ENCODE measurements at regions not wholly inside any gene's neighbourhood (a gene's known extent, or its start where the extent isn't known, plus 50 kb on each side); places are given as distances from the start of the nearest gene placed in this dataset.

DNA sequence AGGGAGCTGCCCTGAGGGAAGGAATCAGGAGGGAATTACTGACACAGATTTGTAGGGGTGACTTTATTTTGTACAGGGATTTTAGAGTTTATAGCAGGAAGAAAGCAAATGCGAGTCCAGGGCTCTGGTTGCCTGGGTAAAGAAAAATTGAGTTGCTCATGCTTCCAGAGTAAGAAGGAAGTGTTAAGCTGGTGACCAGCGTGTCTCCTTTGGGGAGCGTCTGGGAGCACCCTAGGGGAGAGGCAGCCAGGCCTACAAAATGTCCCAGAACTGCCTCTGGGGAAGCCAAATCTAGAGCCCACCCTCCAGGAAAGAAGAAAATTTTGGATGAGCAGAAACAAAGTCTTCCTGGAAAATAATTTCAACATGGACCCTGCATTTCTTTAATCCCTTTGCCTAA lies 147.0 kb downstream of the VAPA start:
- Histone ChIP-seq H3K9me3 (no peaks in the 10 kb centered on the region), H3K27me3 (no peaks in the 10 kb centered on the region), H3K27ac (no peak overlapping the region), H3K36me3 (no peaks in the 10 kb centered on the region), H3K4me1 (peaks cover 10 to 11% of the 10 kb centered on the region in 2 donors), H3K4me3 (no peak overlapping the region)
- DNase-seq (ENCODE audit: low spot score in 2 of 2) = no peak
- intact Hi-C loops (cut with DNase I; ENCODE audit: low total_unique reads) = no loop called here
- TF ChIP-seq POLR2AphosphoS5 (IDR thresholded peaks at IDR 0.05) (no peak), POLR2A (IDR thresholded peaks at IDR 0.05) (no peak)
- TF ChIP-seq, protein P1, sequence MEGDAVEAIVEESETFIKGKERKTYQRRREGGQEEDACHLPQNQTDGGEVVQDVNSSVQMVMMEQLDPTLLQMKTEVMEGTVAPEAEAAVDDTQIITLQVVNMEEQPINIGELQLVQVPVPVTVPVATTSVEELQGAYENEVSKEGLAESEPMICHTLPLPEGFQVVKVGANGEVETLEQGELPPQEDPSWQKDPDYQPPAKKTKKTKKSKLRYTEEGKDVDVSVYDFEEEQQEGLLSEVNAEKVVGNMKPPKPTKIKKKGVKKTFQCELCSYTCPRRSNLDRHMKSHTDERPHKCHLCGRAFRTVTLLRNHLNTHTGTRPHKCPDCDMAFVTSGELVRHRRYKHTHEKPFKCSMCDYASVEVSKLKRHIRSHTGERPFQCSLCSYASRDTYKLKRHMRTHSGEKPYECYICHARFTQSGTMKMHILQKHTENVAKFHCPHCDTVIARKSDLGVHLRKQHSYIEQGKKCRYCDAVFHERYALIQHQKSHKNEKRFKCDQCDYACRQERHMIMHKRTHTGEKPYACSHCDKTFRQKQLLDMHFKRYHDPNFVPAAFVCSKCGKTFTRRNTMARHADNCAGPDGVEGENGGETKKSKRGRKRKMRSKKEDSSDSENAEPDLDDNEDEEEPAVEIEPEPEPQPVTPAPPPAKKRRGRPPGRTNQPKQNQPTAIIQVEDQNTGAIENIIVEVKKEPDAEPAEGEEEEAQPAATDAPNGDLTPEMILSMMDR (IDR thresholded peaks at IDR 0.05) = no peak

DNA sequence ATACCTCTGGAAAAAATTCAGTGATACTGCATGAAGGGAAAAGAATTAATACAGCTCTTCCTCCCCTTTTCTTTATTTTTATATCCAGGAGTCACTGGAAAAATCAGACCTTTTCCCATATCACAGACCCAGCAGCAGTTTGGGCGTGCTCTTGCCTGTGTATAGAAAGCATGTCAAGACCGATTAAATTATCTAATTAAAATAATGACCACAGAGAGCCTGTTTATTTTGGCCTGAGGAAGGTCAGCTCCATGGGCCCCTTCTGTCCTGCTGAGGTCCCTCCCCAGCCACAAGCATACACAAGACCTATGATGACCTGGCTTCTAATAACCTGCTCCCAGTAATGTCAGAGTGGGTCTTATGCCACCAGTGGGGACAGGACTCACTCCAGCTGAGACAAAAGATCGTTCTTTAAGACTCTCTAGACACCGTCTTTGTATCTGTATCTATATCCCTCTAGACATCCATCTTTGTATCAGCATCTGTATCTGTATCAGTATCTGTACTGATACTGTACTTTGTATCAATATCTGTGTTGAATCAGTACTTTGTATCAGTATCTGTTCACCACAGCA lies 147.8 kb downstream of the VAPA start:
- Histone ChIP-seq H3K4me1 (peaks cover 10 to 11% of the 10 kb centered on the region in 2 donors), H3K27ac (no peak overlapping the region), H3K4me3 (no peak overlapping the region), H3K9me3 (no peaks in the 10 kb centered on the region), H3K36me3 (no peaks in the 10 kb centered on the region), H3K27me3 (no peaks in the 10 kb centered on the region)
- no peak for DNase-seq (ENCODE audit: low spot score in 2 of 2)
- TF ChIP-seq, protein P1 (IDR thresholded peaks at IDR 0.05) = no peak
- TF ChIP-seq POLR2AphosphoS5 (IDR thresholded peaks at IDR 0.05) = no peak
- no peak for TF ChIP-seq POLR2A (IDR thresholded peaks at IDR 0.05)
- intact Hi-C loops (cut with DNase I; ENCODE audit: low total_unique reads) = no loop called here

DNA sequence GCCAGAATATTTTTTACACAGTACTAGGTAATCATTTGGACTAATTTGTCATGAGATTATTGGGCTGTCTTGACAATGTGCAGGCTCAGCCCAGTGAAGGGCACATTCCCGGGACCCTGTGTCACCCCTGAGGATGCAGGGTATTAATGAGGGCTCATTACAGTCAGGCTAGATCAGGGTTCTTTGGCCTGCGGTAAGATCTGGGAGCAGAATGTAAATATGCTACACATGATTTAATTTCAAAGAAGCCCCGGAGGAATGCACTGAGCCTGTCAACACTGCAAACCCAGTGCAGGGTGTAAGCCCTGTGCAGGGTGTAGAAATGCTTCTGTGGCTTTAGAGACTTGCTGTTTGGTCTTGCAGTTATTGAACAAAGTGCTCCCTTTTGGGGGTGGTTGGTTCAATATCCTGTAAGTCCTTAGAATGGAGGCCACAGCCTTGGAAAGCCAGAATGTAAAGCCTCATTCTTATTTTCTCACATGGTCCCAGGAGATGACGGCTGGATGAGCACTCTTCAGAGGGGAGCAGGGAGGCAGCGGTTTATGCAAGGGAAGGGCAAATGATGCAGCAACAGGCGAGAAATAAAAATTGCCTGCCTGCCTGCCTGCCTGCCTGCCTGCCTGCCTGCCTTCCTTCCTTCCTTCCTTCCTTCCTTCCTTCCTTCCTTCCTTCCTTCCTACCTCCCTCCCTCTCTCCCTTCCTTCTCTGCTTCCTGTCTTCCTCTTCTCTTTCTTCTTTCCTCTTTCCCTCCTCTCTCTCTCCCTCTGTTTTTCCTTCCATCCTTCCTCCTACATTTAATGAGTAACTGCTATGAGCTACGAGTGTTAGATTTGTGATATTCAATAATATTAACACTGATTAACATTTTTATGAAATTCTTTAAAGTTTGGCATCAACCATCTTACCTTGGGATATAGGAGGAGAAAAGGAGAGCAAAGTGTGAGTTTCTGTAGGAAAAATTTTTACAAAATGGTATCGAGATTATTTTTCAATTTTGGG lies 148.8 kb downstream of the VAPA start:
- Histone ChIP-seq H3K4me1 (peaks cover 9 to 11% of the 10 kb centered on the region in 2 donors), H3K27ac (no peak overlapping the region), H3K36me3 (no peaks in the 10 kb centered on the region), H3K27me3 (no peaks in the 10 kb centered on the region), H3K9me3 (no peaks in the 10 kb centered on the region), H3K4me3 (no peak overlapping the region)
- TF ChIP-seq, protein P1 (IDR thresholded peaks at IDR 0.05) = no peak
- TF ChIP-seq POLR2A (IDR thresholded peaks at IDR 0.05) (no peak), POLR2AphosphoS5 (IDR thresholded peaks at IDR 0.05) (no peak)
- DNase-seq (ENCODE audit: low spot score in 2 of 2) = no peak
- intact Hi-C loops (cut with DNase I; ENCODE audit: low total_unique reads) = no loop called here

DNA sequence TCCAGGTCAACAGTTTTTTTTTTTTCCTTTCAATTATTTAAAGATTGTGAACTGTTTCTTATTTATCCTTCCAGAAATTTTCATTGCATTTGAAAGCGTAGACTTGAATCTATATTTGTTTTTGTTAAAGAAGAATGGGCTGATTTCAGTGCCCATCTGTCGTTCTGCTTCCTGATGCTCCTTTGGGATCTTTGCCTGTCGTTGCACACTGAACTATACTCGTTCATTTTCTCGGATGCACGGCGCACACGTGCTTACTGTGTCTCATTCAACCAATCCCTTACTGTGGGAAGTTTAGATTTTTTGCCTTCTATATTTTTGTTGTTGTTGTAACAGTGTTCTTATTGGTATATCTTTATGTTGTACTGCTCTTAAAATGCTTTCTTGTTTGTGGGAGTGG lies 149.7 kb downstream of the VAPA start:
- intact Hi-C loops (cut with DNase I; ENCODE audit: low total_unique reads) = no loop called here
- Histone ChIP-seq H3K27me3 (no peaks in the 10 kb centered on the region), H3K9me3 (no peaks in the 10 kb centered on the region), H3K36me3 (no peaks in the 10 kb centered on the region), H3K27ac (no peak overlapping the region), H3K4me1 (peaks cover 4 to 6% of the 10 kb centered on the region in 2 donors), H3K4me3 (no peak overlapping the region)
- TF ChIP-seq POLR2A (IDR thresholded peaks at IDR 0.05) (no peak), POLR2AphosphoS5 (IDR thresholded peaks at IDR 0.05) (no peak)
- TF ChIP-seq, protein P1 (IDR thresholded peaks at IDR 0.05) = no peak
- DNase-seq (ENCODE audit: low spot score in 2 of 2) = no peak

DNA sequence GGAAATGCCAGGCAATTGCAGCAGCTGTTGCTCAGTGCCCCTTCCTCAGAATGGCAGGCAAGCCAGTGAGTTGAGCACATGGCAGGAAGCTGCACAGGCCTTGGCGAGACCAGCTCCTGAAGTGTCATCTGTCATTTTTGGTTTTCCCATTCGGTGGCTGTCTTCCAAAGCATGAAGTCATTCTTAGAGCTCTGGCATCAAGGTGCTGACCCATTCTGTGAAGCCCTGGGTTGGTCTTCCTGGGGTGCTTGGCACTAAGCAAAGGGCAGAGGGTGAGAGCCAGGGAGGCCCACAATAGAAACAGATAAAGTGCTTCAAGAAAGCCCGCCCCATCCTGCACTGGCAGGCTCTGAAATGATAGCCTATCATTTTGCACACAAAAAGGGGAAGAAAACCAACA lies 150.5 kb downstream of the VAPA start:
- H3K4me1 ChIP-seq = no peaks in the 10 kb centered on the region
- intact Hi-C loops (cut with DNase I; ENCODE audit: low total_unique reads) = no loop called here
- H3K4me3 ChIP-seq = no peak overlapping the region
- no peaks in the 10 kb centered on the region for H3K36me3 ChIP-seq
- no peaks in the 10 kb centered on the region for H3K9me3 ChIP-seq
- no peak overlapping the region for H3K27ac ChIP-seq
- no peak for TF ChIP-seq POLR2AphosphoS5 (IDR thresholded peaks at IDR 0.05)
- TF ChIP-seq, protein P1 (IDR thresholded peaks at IDR 0.05) = no peak
- no peaks in the 10 kb centered on the region for H3K27me3 ChIP-seq
- DNase-seq (ENCODE audit: low spot score in 2 of 2) = no peak

Data from breast epithelium (tissue), 4 donors.